Thyroid gland (tissue), 4 donors: ENCODE measurements at regions not wholly inside any gene's neighbourhood (a gene's known extent, or its start where the extent isn't known, plus 50 kb on each side); places are given as distances from the start of the nearest gene placed in this dataset.

Experiments used
- DNase-seq, 2 donors: peaks; one replicate each; pipeline ENCODE4 v3.0.0-alpha.2; 2019
- H3K27ac ChIP-seq, 3 donors: fragments of 200-600 bp; sonication (generic); 1 replicate in 2 of 3; 2 replicates in 1 of 3; pipeline ENCODE4 v1.5.1; 2016 to 2019; ENCODE audit warnings: mild to moderate bottlenecking in 1 of 3, moderate library complexity in 1 of 3
- H3K27me3 ChIP-seq: fragments of 200-600 bp; sonication (generic); one replicate; pipeline ENCODE4 v1.5.1; 2019
- H3K36me3 ChIP-seq, 2 donors: fragments of 200-600 bp; sonication (generic); one replicate each; pipeline ENCODE4 v1.5.1; 2016 to 2019
- H3K4me1 ChIP-seq, 2 donors: fragments of 200-600 bp; sonication (generic); one replicate each; pipeline ENCODE4 v1.5.1; 2017 to 2019
- H3K4me3 ChIP-seq, 3 donors: fragments of 200-600 bp; sonication (generic); replicated peaks in 1 of 3; 1 replicate in 2 of 3; 2 replicates in 1 of 3; pipeline ENCODE4 v1.5.1; 2016; ENCODE audit warnings: mild to moderate bottlenecking in 1 of 3
- H3K9me3 ChIP-seq: fragments of 200-600 bp; sonication (generic); one replicate; pipeline ENCODE4 v1.5.1; 2017
- POLR2A ChIP-seq, 2 donors: fragments of 450-650 bp; IDR thresholded peaks; one replicate each; pipeline ENCODE4 v1.6.1; 2017; ENCODE audit warnings: antibody characterized with exemption in 2 of 2, mild to moderate bottlenecking in 2 of 2, moderate library complexity in 1 of 2
- whole genome bisulfite sequencing, 2 donors: methylation state at CpG; one replicate each; pipeline ENCODE4 v1.1.5; 2017; 5-methylcytosine and 5-hydroxymethylcytosine counted together
- intact Hi-C: fragments of 100-400 bp; cut with DNase I; formaldehyde crosslinking; loops from one replicate; pipeline ENCODE4 v1.15.1; 2023
- TF ChIP-seq, protein P1 (sequence below), 6 experiments: fragments of 200-600 bp in 3 of 6; fragments of 450-650 bp in 3 of 6; sonication (generic) in 3 of 6; IDR thresholded peaks; one replicate each; pipeline ENCODE4 v1.5.1; 2016 to 2019; ENCODE audit warnings: antibody characterized with exemption in 6 of 6, mild to moderate bottlenecking in 2 of 6, inconsistent platforms in 1 of 6, moderate library complexity in 1 of 6

DNA sequence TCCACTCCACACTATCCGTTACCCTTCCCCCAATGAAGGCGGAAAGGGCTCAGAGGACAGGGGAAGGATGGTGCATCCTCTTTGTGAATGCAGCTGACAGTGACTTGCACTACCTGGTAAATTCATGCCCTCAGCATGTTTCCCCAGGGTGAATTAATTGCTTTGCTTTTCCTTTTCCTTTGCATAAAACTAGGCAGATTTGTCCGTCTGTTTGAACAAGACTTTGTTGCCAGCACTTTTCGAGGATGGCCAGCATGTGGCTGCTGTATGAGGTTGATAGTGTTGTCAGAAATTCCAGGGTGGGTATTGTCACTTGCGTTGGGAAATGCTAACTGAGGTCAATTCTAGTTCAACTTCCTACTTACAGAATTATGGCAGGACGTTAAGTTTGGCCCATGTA lies 79.0 kb upstream of the RARB start:
- no peaks in the 10 kb centered on the region for H3K27me3 ChIP-seq
- H3K27ac ChIP-seq: no peak overlapping the region
- H3K9me3 ChIP-seq: no peaks in the 10 kb centered on the region
- intact Hi-C loops: no loop called here
- WGBS, 2 donors: 78% methylated on average over 6 of the region's 6 CpGs
- no peak for DNase-seq
- no peaks in the 10 kb centered on the region for H3K4me1 ChIP-seq
- no peaks in the 10 kb centered on the region for H3K36me3 ChIP-seq
- TF ChIP-seq, protein P1, sequence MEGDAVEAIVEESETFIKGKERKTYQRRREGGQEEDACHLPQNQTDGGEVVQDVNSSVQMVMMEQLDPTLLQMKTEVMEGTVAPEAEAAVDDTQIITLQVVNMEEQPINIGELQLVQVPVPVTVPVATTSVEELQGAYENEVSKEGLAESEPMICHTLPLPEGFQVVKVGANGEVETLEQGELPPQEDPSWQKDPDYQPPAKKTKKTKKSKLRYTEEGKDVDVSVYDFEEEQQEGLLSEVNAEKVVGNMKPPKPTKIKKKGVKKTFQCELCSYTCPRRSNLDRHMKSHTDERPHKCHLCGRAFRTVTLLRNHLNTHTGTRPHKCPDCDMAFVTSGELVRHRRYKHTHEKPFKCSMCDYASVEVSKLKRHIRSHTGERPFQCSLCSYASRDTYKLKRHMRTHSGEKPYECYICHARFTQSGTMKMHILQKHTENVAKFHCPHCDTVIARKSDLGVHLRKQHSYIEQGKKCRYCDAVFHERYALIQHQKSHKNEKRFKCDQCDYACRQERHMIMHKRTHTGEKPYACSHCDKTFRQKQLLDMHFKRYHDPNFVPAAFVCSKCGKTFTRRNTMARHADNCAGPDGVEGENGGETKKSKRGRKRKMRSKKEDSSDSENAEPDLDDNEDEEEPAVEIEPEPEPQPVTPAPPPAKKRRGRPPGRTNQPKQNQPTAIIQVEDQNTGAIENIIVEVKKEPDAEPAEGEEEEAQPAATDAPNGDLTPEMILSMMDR (IDR thresholded peaks at IDR 0.05): no peak
- TF ChIP-seq POLR2A (IDR thresholded peaks at IDR 0.05): no peak
- no peak overlapping the region for H3K4me3 ChIP-seq

DNA sequence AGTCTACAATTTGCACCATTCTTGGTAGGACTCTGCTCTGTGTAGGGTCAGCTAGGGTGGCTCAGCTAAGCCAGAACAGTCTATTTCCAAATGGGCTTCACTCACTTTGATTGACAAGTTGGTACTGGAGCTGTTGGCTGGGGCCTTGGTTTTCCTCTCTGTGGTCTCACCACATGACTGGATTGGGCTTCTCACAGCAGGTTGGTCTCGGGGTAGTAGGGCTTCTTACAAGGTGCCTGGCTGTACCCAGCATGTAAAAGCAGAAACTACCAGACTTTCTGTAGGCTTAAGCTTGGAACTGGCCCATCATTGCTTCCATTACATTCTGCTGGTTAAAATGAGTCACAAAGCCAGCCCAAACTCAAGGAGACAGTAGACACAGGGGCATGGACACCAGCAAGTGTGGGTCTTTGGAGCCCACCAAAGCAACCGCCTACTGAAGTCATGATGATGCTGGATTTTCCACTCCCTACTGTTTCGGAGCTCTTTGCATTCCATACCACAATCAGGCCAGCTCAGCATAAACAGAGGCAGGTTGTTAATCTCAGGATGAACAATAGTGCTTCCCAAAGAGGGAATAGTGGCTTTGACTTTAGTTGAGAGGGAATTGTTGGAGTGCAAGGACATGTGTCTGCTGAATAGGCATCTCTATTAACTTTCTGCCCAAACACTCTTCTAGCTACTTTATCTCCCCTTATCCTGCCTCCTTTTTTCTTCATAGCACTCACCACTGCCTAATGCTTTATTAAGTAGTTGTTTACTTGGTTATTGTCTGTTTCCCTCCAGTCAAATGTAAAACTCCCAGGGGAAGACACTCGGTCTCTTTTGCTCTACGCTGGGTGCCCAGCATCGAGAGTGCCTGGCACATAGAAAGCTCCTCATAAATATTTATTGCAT lies 78.0 kb upstream of the RARB start:
- Histone ChIP-seq H3K4me3 (no peak overlapping the region), H3K9me3 (no peaks in the 10 kb centered on the region), H3K4me1 (no peaks in the 10 kb centered on the region), H3K27me3 (no peaks in the 10 kb centered on the region), H3K36me3 (no peaks in the 10 kb centered on the region), H3K27ac (no peak overlapping the region)
- no peak for TF ChIP-seq POLR2A (IDR thresholded peaks at IDR 0.05)
- TF ChIP-seq, protein P1 (IDR thresholded peaks at IDR 0.05): no peak
- WGBS, 2 donors: 93 to 96% methylated on average over 5 to 6 of the region's 6 CpGs
- DNase-seq: no peak
- intact Hi-C loops: no loop called here

DNA sequence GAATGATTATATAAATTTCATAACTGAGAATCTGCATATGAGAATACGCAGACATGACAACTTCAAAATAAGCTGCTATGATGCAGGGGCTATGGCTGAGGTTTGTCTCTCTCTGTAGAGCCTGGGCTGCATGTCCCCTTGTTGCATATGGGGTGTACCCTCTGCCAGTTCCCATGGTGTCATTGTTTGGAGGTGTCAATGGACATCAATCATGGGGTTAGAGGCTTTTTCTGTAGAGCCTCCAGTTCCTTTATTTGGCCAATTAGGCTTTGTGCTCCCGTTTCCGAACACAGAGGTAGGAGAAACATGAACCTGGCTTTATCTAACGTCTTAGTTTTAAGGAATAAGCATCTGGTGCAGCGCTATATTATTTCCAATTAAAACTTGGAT lies 77.3 kb upstream of the RARB start:
- intact Hi-C loops: no loop called here
- no peaks in the 10 kb centered on the region for H3K27me3 ChIP-seq
- 94 to 95% methylated on average over 5 of the region's 5 CpGs for WGBS, 2 donors
- no peak overlapping the region for H3K4me3 ChIP-seq
- TF ChIP-seq POLR2A (IDR thresholded peaks at IDR 0.05): no peak
- TF ChIP-seq, protein P1 (IDR thresholded peaks at IDR 0.05): no peak
- no peaks in the 10 kb centered on the region for H3K36me3 ChIP-seq
- H3K27ac ChIP-seq: no peak overlapping the region
- no peaks in the 10 kb centered on the region for H3K9me3 ChIP-seq
- H3K4me1 ChIP-seq: no peaks in the 10 kb centered on the region
- DNase-seq: no peak

DNA sequence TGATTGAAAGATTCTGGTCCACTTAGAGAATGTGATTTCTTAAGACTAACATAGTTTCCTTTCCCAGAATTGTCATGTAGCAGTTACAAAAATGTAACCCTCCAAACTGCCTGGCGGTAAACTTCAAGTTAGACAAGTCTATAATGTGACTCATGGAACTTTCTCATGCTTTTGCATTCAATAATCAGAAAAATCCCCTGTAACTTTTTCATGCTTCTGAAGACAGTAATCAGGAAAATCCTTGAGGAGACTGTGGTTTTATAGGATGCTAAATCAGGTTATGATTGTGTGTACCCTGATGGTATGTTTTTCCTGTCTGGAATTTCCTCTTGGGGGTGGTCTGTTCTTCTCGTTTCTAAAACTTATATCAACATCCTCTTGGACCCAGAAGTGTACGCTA lies 74.0 kb upstream of the RARB start:
- no peak for DNase-seq
- no peak overlapping the region for H3K27ac ChIP-seq
- no peak overlapping the region for H3K4me3 ChIP-seq
- H3K4me1 ChIP-seq: no peaks in the 10 kb centered on the region
- intact Hi-C loops: no loop called here
- no peaks in the 10 kb centered on the region for H3K9me3 ChIP-seq
- 72 to 78% methylated on average over 3 of the region's 3 CpGs for WGBS, 2 donors
- no peaks in the 10 kb centered on the region for H3K36me3 ChIP-seq
- H3K27me3 ChIP-seq: no peaks in the 10 kb centered on the region
- no peak for TF ChIP-seq POLR2A (IDR thresholded peaks at IDR 0.05)
- TF ChIP-seq, protein P1 (IDR thresholded peaks at IDR 0.05): no peak

DNA sequence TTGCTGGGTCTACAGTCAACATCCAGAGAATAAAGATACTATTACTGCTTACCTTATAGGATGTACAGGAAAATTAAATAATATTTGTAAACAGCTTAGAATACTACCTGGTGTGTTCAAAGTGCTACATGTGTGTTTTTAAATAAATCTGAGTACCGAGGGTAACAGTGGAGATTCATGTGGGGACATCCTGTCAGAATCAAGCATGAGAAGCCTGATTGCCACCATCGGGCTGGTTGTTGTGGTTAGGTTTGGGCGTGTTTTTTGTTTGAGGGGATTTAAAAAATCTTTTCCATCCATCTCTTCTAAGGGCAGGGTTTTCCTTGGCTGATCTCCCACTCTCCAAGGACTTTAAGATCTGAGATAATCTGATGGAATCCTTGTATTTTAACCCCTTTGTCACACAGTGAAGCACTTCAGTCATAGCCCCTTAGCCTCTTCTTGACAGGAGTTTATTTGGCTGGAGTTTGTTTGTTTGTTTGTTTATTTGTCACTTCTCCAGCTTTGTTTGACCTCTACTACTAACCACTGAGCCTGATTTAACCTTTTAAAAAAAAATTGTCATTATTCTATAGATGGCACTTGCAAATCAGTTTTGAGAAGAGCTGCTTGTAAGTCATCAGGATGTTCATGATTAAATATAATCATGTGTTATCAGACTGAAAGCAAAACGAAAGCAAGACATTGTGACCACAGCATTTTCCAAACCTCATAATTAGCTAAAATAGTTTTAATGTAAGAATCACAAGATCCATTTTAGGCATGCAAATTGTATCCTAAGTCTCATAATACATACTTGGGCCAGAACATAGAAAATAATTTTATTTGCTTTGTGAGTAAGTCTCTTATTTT lies 72.8 kb upstream of the RARB start:
- 52 to 67% methylated on average over 4 of the region's 4 CpGs for WGBS, 2 donors
- intact Hi-C loops: no loop called here
- no peak for DNase-seq
- H3K9me3 ChIP-seq: no peaks in the 10 kb centered on the region
- H3K36me3 ChIP-seq: no peaks in the 10 kb centered on the region
- H3K4me1 ChIP-seq: no peaks in the 10 kb centered on the region
- no peak overlapping the region for H3K4me3 ChIP-seq
- TF ChIP-seq POLR2A (IDR thresholded peaks at IDR 0.05): no peak
- TF ChIP-seq, protein P1 (IDR thresholded peaks at IDR 0.05): no peak
- no peaks in the 10 kb centered on the region for H3K27me3 ChIP-seq
- no peak overlapping the region for H3K27ac ChIP-seq
